ENCODE measurements at regions not wholly inside any gene's neighbourhood (a gene's known extent, or its start where the extent isn't known, plus 50 kb on each side); places are given as distances from the start of the nearest gene placed in this dataset.

DNA sequence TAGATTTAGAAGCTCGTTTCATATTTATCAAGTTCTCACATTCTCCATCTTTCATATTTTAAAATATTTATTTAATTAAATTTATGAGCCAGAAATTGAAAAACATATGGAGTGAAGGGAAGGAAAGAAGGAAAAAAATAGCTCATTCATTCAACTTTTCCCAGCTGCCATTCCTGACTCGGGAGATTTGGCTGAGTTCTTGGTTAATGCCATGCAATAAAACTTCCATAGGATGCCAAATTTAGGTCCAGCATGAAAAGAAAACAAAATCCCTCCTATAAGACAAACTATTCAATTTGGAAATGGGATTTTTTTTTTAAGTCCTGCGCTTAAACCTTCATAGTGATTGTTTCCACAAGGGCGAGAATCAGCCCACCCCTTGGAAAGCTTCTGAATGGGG lies 426.1 kb upstream of the TNP1 start:
- FAIRE-seq (no peak), ATAC-seq (no peak), DNase-seq (ENCODE audit: low spot score) (no peak)
- Histone ChIP-seq H3K27ac (ENCODE audit: extremely low read length, insufficient read depth, low read length) (no peak overlapping the region), H4K20me1 (ENCODE audit: insufficient read depth, low read length) (no peaks in the 10 kb centered on the region), H2AFZ (ENCODE audit: low read length) (no peak overlapping the region), H3K9me3 (ENCODE audit: low read length) (no peaks in the 10 kb centered on the region), H3K9ac (ENCODE audit: insufficient read depth, low read depth, low read length) (no peak overlapping the region), H3K79me2 (ENCODE audit: insufficient read depth, low read length) (no peaks in the 10 kb centered on the region), H3K36me3 (replicated peaks in 1 of 2; ENCODE audit: control insufficient read depth in 1 of 2, insufficient read depth in 2 of 2, low read length in 2 of 2) (no peaks in the 10 kb centered on the region), H3K27me3 (ENCODE audit: control insufficient read depth in 1 of 2, insufficient read depth in 2 of 2, low read length in 2 of 2) (0 out of 5 replicates have a peak, but pooled peaks cover 0 to 3% of the 10 kb centered on the region in 2 experiments), H3K4me1 (ENCODE audit: insufficient read depth, low read length) (no peaks in the 10 kb centered on the region), H3K4me2 (ENCODE audit: low read depth, low read length) (no peak overlapping the region), H3K4me3 (replicated peaks in 1 of 3; ENCODE audit: insufficient read depth in 1 of 3, low read depth in 2 of 3, low read length in 3 of 3) (no peak overlapping the region)
- CTCF ChIA-PET (ENCODE audit: low intra/inter-chr PET ratio, low total read pairs), result no interaction called here
- intact Hi-C loops (cut with micrococcal nuclease; ENCODE audit: unreplicated experiment), result no loop called here
- no TSS peak for BruUV-seq (replicated peaks)
- TF ChIP-seq FOXJ3 (CRISPR knock-in tag; IDR thresholded peaks at IDR 0.05; ENCODE audit: borderline replicate concordance) (no peak), KLF16 (CRISPR knock-in tag; IDR thresholded peaks at IDR 0.05) (no peak), ZNF670 (CRISPR knock-in tag; IDR thresholded peaks at IDR 0.05; ENCODE audit: borderline replicate concordance) (no peak), SALL1 (CRISPR knock-in tag; IDR thresholded peaks at IDR 0.05) (no peak)
- TF ChIP-seq, protein P1, sequence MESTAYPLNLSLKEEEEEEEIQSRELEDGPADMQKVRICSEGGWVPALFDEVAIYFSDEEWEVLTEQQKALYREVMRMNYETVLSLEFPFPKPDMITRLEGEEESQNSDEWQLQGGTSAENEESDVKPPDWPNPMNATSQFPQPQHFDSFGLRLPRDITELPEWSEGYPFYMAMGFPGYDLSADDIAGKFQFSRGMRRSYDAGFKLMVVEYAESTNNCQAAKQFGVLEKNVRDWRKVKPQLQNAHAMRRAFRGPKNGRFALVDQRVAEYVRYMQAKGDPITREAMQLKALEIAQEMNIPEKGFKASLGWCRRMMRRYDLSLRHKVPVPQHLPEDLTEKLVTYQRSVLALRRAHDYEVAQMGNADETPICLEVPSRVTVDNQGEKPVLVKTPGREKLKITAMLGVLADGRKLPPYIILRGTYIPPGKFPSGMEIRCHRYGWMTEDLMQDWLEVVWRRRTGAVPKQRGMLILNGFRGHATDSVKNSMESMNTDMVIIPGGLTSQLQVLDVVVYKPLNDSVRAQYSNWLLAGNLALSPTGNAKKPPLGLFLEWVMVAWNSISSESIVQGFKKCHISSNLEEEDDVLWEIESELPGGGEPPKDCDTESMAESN (CRISPR knock-in tag; conservative IDR thresholded peaks at IDR 0.05), result no peak
- TF ChIP-seq, protein P2, sequence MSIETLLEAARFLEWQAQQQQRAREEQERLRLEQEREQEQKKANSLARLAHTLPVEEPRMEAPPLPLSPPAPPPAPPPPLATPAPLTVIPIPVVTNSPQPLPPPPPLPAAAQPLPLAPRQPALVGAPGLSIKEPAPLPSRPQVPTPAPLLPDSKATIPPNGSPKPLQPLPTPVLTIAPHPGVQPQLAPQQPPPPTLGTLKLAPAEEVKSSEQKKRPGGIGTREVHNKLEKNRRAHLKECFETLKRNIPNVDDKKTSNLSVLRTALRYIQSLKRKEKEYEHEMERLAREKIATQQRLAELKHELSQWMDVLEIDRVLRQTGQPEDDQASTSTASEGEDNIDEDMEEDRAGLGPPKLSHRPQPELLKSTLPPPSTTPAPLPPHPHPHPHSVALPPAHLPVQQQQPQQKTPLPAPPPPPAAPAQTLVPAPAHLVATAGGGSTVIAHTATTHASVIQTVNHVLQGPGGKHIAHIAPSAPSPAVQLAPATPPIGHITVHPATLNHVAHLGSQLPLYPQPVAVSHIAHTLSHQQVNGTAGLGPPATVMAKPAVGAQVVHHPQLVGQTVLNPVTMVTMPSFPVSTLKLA (IDR thresholded peaks at IDR 0.05), result no peak
- in situ Hi-C loops (cut with HindIII; ENCODE audit: extremely low pct_ligation_motif_present, low pct_unique_long_range_greater_than_20kb), result no loop called here
- WGBS (ENCODE audit: low lambda C conversion rate), result 37% methylated on average over 4 of the region's 4 CpGs
- POLR2A ChIA-PET, result no interaction called here
